ENCODE measurements at regions not wholly inside any gene's neighbourhood (a gene's known extent, or its start where the extent isn't known, plus 50 kb on each side); places are given as distances from the start of the nearest gene placed in this dataset.

DNA sequence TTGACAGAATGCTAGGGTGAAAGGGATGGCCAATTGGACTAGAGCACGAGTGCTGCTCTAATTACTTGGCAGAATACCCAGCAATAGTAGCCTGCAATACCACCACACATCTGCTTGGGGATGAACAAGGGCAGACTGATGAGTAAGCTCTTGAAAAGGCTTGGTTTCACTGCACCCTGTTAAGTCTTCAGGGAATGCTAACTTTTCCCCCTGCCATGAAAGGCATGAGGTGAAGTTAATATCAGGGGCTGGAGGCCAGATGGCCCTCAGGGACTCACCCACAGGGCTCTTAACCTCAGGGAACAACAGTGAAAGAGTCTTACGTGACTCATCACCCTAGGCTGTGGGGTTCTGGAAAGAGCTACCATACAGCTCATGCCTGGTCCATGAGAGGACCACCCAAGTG is 51.7 kb upstream of the MYL1 start:
- TF ChIP-seq EZH2 (IDR thresholded peaks at IDR 0.05; ENCODE audit: low read length) = no peak
- TF ChIP-seq, protein P1, sequence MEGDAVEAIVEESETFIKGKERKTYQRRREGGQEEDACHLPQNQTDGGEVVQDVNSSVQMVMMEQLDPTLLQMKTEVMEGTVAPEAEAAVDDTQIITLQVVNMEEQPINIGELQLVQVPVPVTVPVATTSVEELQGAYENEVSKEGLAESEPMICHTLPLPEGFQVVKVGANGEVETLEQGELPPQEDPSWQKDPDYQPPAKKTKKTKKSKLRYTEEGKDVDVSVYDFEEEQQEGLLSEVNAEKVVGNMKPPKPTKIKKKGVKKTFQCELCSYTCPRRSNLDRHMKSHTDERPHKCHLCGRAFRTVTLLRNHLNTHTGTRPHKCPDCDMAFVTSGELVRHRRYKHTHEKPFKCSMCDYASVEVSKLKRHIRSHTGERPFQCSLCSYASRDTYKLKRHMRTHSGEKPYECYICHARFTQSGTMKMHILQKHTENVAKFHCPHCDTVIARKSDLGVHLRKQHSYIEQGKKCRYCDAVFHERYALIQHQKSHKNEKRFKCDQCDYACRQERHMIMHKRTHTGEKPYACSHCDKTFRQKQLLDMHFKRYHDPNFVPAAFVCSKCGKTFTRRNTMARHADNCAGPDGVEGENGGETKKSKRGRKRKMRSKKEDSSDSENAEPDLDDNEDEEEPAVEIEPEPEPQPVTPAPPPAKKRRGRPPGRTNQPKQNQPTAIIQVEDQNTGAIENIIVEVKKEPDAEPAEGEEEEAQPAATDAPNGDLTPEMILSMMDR (optimal IDR thresholded peaks at IDR 0.05 in 1 of 3, IDR thresholded peaks at IDR 0.05 in 1 of 3, conservative IDR thresholded peaks at IDR 0.05 in 1 of 3; ENCODE audit: extremely low read depth in 1 of 3, insufficient read depth in 2 of 3, low read length in 3 of 3) = no peak

All from keratinocyte (primary cell).